Endodermal cell (in vitro differentiated cells): ENCODE measurements at regions not wholly inside any gene's neighbourhood (a gene's known extent, or its start where the extent isn't known, plus 50 kb on each side); places are given as distances from the start of the nearest gene placed in this dataset.

Experiments
- DNase-seq: peaks from one replicate; pipeline ENCODE4 v3.0.0-alpha.2; 2017
- H3K27ac ChIP-seq: 2 replicates; pipeline ENCODE4 v1.5.1; 2013; ENCODE audit warnings: mild to moderate bottlenecking, low read depth, low read length, moderate library complexity
- H3K27me3 ChIP-seq: 2 replicates; pipeline ENCODE4 v1.6.1; 2013; ENCODE audit warnings: mild to moderate bottlenecking, low read length, moderate library complexity; ENCODE audit not compliant: insufficient read depth, control insufficient read depth, poor library complexity, severe bottlenecking
- H3K36me3 ChIP-seq: 2 replicates; pipeline ENCODE4 v1.7.0; 2013; ENCODE audit warnings: mild to moderate bottlenecking, low read length, moderate library complexity; ENCODE audit not compliant: control insufficient read depth, insufficient read depth
- H3K4me1 ChIP-seq: one replicate; pipeline ENCODE4 v1.7.0; 2013; ENCODE audit warnings: low read length; ENCODE audit not compliant: control insufficient read depth, insufficient read depth
- H3K4me3 ChIP-seq: 2 replicates; pipeline ENCODE4 v1.5.1; 2013; ENCODE audit warnings: mild to moderate bottlenecking, low read length, moderate library complexity
- H3K9ac ChIP-seq: 2 replicates; pipeline ENCODE4 v1.6.1; 2013; ENCODE audit warnings: mild to moderate bottlenecking, low read length, moderate library complexity; ENCODE audit not compliant: poor library complexity, severe bottlenecking; ENCODE audit errors: extremely low read depth
- H3K9me3 ChIP-seq: 2 replicates; pipeline ENCODE4 v1.6.1; 2013; ENCODE audit warnings: mild to moderate bottlenecking, low read length, moderate library complexity; ENCODE audit not compliant: control insufficient read depth
- H3K27ac Mint-ChIP-seq: 2 replicates; pipeline ENCODE4 v1.8.0; 2020; ENCODE audit warnings: mixed read lengths
- H3K27me3 Mint-ChIP-seq: 2 replicates; pipeline ENCODE4 v1.8.0; 2021; ENCODE audit warnings: mild to moderate bottlenecking, mixed read lengths; ENCODE audit not compliant: insufficient read depth
- H3K36me3 Mint-ChIP-seq: 2 replicates; pipeline ENCODE4 v1.8.0; 2020; ENCODE audit warnings: low read depth, mixed read lengths
- H3K4me1 Mint-ChIP-seq: 2 replicates; pipeline ENCODE4 v1.8.0; 2020; ENCODE audit warnings: mixed read lengths
- H3K4me3 Mint-ChIP-seq: 2 replicates; pipeline ENCODE4 v1.8.0; 2020; ENCODE audit warnings: mild to moderate bottlenecking, moderate library complexity, mixed read lengths
- H3K9me3 Mint-ChIP-seq: 2 replicates; pipeline ENCODE4 v1.8.0; 2020; ENCODE audit warnings: mild to moderate bottlenecking, mixed read lengths
- WGBS, 2 experiments: methylation state at CpG; one replicate each; pipeline versions ENCODE4 v1.1.5 to v1.1.7; 2013; ENCODE audit warnings: missing lambda C conversion rate in 2 of 2, mixed read lengths in 1 of 2; ENCODE audit not compliant: insufficient coverage in 1 of 2, insufficient read length in 1 of 2; 5-methylcytosine and 5-hydroxymethylcytosine counted together
- TF ChIP-seq, protein P1 (sequence below): fragments of 200-600 bp; sonication (generic); conservative IDR thresholded peaks from 2 replicates; pipeline ENCODE4 v1.5.0; 2021; ENCODE audit warnings: antibody characterized with exemption, mild to moderate bottlenecking

DNA sequence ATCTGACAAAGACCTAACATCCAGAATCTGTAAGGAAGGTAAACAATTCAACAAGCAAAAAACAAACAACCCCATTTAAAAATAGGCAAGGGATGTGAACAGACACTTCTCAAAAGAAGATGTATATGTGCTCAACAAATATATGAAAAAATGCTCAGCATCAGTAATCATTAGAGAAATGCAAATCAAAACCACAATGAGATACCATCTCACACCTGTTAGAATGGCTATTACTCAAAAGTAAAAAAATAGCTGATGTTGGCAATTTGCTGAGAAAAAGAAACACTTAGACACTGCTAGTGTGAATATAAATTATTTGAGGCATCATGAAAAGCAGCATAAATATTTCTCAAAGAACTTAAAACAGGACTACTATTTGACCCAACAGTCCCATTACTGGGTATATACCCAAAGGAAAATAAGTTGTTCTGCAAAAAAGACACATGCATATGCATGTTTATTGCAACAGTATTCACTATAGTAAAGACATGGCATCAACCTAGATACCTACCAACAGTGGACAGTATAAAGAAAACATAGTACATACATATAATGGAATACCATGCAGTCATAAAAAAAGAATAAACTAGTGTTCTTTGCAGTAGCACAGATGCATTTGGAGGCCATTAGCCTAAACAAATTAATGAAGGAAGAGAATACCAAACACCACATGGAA, 980.1 kb downstream of the KCNMA1 start:
- TF ChIP-seq, protein P1, sequence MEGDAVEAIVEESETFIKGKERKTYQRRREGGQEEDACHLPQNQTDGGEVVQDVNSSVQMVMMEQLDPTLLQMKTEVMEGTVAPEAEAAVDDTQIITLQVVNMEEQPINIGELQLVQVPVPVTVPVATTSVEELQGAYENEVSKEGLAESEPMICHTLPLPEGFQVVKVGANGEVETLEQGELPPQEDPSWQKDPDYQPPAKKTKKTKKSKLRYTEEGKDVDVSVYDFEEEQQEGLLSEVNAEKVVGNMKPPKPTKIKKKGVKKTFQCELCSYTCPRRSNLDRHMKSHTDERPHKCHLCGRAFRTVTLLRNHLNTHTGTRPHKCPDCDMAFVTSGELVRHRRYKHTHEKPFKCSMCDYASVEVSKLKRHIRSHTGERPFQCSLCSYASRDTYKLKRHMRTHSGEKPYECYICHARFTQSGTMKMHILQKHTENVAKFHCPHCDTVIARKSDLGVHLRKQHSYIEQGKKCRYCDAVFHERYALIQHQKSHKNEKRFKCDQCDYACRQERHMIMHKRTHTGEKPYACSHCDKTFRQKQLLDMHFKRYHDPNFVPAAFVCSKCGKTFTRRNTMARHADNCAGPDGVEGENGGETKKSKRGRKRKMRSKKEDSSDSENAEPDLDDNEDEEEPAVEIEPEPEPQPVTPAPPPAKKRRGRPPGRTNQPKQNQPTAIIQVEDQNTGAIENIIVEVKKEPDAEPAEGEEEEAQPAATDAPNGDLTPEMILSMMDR: no peak
- H3K4me3 Mint-ChIP-seq: no peak overlapping the region
- H3K27ac ChIP-seq: no peak overlapping the region
- H3K36me3 ChIP-seq: no peaks in the 10 kb centered on the region
- H3K9me3 Mint-ChIP-seq: no peaks in the 10 kb centered on the region
- H3K4me1 Mint-ChIP-seq: no peaks in the 10 kb centered on the region
- DNase-seq: no peak
- no peak overlapping the region for H3K4me3 ChIP-seq
- H3K27me3 Mint-ChIP-seq: peaks cover 10% of the 10 kb centered on the region
- no peak overlapping the region for H3K9ac ChIP-seq
- no peaks in the 10 kb centered on the region for H3K36me3 Mint-ChIP-seq
- no peak overlapping the region for H3K27ac Mint-ChIP-seq
- no peaks in the 10 kb centered on the region for H3K27me3 ChIP-seq
- no peaks in the 10 kb centered on the region for H3K4me1 ChIP-seq
- no peaks in the 10 kb centered on the region for H3K9me3 ChIP-seq

DNA sequence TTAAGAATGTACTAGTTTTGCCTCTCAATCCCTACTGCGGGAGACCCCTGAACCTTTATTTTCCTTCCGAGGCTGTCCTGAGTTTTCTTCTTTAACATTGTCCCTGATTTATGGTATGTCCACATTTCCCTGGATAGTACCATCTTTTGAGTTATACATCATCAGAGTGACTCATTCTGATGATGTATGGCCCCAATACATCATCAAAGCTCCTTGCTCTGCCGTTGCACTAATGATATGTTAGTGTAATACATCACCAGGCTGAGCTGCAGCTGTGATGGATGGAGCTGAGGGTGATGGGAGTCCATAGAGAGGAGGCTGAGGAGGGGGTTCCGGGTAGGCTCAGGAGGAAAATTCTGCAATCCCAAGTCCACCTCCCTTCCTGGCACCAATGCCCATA, 986.5 kb downstream of the KCNMA1 start:
- H3K9ac ChIP-seq: no peak overlapping the region
- Mint-ChIP-seq H3K4me1 (peaks cover 7% of the 10 kb centered on the region), H3K9me3 (no peaks in the 10 kb centered on the region), H3K27me3 (peaks cover 7% of the 10 kb centered on the region), H3K27ac (no peak overlapping the region), H3K4me3 (no peak overlapping the region), H3K36me3 (no peaks in the 10 kb centered on the region)
- no peaks in the 10 kb centered on the region for H3K27me3 ChIP-seq
- TF ChIP-seq, protein P1: no peak
- no peaks in the 10 kb centered on the region for H3K36me3 ChIP-seq
- DNase-seq: no peak
- no peaks in the 10 kb centered on the region for H3K9me3 ChIP-seq
- H3K4me1 ChIP-seq: peaks cover 2% of the 10 kb centered on the region
- no peak overlapping the region for H3K4me3 ChIP-seq
- H3K27ac ChIP-seq: no peak overlapping the region
- WGBS, 2 experiments: 89 to 91% methylated on average over 3 to 4 of the region's 4 CpGs

DNA sequence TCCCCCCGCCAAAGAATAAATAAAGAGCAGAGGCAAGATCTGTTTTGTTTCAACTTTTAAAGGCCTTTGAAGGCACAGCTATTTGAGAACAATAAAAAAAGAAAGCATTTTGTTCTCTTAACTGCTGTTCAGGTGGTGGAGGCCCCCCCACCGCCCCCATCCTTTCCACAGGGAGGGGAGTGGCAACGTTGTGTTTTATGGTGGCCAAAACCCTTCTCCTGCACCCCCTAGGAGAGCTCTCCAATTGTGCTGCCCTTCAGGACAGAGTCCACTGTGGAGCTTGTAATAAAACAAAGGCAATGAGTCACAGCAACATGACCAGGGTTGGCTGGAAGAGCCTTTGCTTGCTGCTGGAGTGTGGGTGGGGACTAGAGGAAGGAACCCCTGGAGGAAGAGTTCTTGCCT, 987.9 kb downstream of the KCNMA1 start:
- Histone ChIP-seq H3K4me1 (peaks cover 2% of the 10 kb centered on the region), H3K36me3 (no peaks in the 10 kb centered on the region), H3K9me3 (no peaks in the 10 kb centered on the region), H3K4me3 (no peak overlapping the region), H3K27me3 (no peaks in the 10 kb centered on the region), H3K9ac (no peak overlapping the region), H3K27ac (no peak overlapping the region)
- Mint-ChIP-seq H3K9me3 (no peaks in the 10 kb centered on the region), H3K27me3 (peaks cover 3% of the 10 kb centered on the region), H3K27ac (no peak overlapping the region), H3K36me3 (no peaks in the 10 kb centered on the region), H3K4me3 (no peak overlapping the region), H3K4me1 (peaks cover 7% of the 10 kb centered on the region)
- DNase-seq: no peak
- TF ChIP-seq, protein P1: no peak
- WGBS, 2 experiments: 96 to 100% methylated on average over 1 to 2 of the region's 3 CpGs
